GM23248 (cell line): ENCODE measurements at regions not wholly inside any gene's neighbourhood (a gene's known extent, or its start where the extent isn't known, plus 50 kb on each side); places are given as distances from the start of the nearest gene placed in this dataset.

Experiments
- DNase-seq: peaks from one replicate; pipeline ENCODE4 v3.0.0-alpha.2; 2015
- H2AFZ ChIP-seq: fragments of 200-600 bp; sonication (generic); 2 replicates; pipeline ENCODE4 v1.6.1; 2016; ENCODE audit warnings: antibody characterized with exemption
- H3F3A ChIP-seq: fragments of 200-600 bp; sonication (generic); 2 replicates; pipeline ENCODE4 v1.6.1; 2016; ENCODE audit warnings: mild to moderate bottlenecking, antibody characterized with exemption, mixed run types; ENCODE audit not compliant: insufficient read depth
- H3K27ac ChIP-seq: fragments of 200-600 bp; sonication (generic); 2 replicates; pipeline ENCODE4 v1.5.1; 2016; ENCODE audit warnings: mild to moderate bottlenecking
- H3K27me3 ChIP-seq: fragments of 200-600 bp; sonication (generic); replicated peaks from 2 replicates; pipeline ENCODE4 v1.6.1; 2016; ENCODE audit warnings: mild to moderate bottlenecking; ENCODE audit not compliant: insufficient read depth
- H3K36me3 ChIP-seq: fragments of 200-600 bp; sonication (generic); 2 replicates; pipeline ENCODE4 v1.6.1; 2016; ENCODE audit warnings: low read depth, mild to moderate bottlenecking
- H3K4me1 ChIP-seq: fragments of 200-600 bp; sonication (generic); 2 replicates; pipeline ENCODE4 v1.6.1; 2016; ENCODE audit warnings: mild to moderate bottlenecking; ENCODE audit not compliant: insufficient read depth
- H3K4me2 ChIP-seq: fragments of 200-600 bp; sonication (generic); one replicate; pipeline ENCODE4 v1.6.1; 2016; ENCODE audit warnings: mild to moderate bottlenecking; ENCODE audit not compliant: unreplicated experiment
- H3K4me3 ChIP-seq: fragments of 200-600 bp; sonication (generic); 2 replicates; pipeline ENCODE4 v1.5.1; 2016; ENCODE audit warnings: mild to moderate bottlenecking
- H3K79me2 ChIP-seq: fragments of 200-600 bp; sonication (generic); 2 replicates; pipeline ENCODE4 v1.6.1; 2016; ENCODE audit warnings: mild to moderate bottlenecking; ENCODE audit not compliant: insufficient read depth
- H3K9ac ChIP-seq: fragments of 200-600 bp; sonication (generic); 2 replicates; pipeline ENCODE4 v1.6.1; 2016; ENCODE audit warnings: mild to moderate bottlenecking
- H3K9me2 ChIP-seq: fragments of 200-600 bp; sonication (generic); 2 replicates; pipeline ENCODE4 v1.6.1; 2016; ENCODE audit warnings: mixed run types, mild to moderate bottlenecking, moderate library complexity; ENCODE audit not compliant: insufficient read depth
- H3K9me3 ChIP-seq: fragments of 200-600 bp; sonication (generic); one replicate; pipeline ENCODE4 v1.6.1; 2017; ENCODE audit warnings: low read depth
- H4K20me1 ChIP-seq: fragments of 200-600 bp; sonication (generic); 2 replicates; pipeline ENCODE4 v1.6.0; 2016; ENCODE audit not compliant: insufficient read depth
- EZH2 ChIP-seq: fragments of 200-600 bp; sonication (generic); IDR thresholded peaks from 2 replicates; pipeline ENCODE4 v1.6.1; 2018; ENCODE audit warnings: antibody characterized with exemption, mild to moderate bottlenecking; ENCODE audit not compliant: insufficient read depth, poor library complexity, severe bottlenecking
- EZH2phosphoT487 ChIP-seq: fragments of 200-600 bp; sonication (generic); IDR thresholded peaks from 2 replicates; pipeline ENCODE4 v1.6.1; 2018; ENCODE audit warnings: antibody characterized with exemption, moderate library complexity, mild to moderate bottlenecking, low read depth; ENCODE audit not compliant: insufficient read depth
- WGBS, 2 experiments: methylation state at CpG; one replicate each; pipeline ENCODE4 v1.1.6; 2015 to 2017; ENCODE audit warnings: low lambda C conversion rate in 2 of 2, low coverage in 1 of 2; ENCODE audit errors: missing lambda C conversion rate in 2 of 2; 5-methylcytosine and 5-hydroxymethylcytosine counted together
- in situ Hi-C: fragments of 300-500 bp; cut with MboI; formaldehyde crosslinking; loops from 2 replicates; pipeline ENCODE4 v1.15.0; 2020

- Histone ChIP-seq H3K9ac (no peak overlapping the region), H3F3A (no peaks in the 10 kb centered on the region), H3K27me3 (peaks cover 18% of the 10 kb centered on the region; the same call in 1 of the 2 replicates), H3K4me3 (no peak overlapping the region), H3K9me2 (no peaks in the 10 kb centered on the region), H3K36me3 (no peaks in the 10 kb centered on the region), H3K79me2 (no peaks in the 10 kb centered on the region), H3K4me2 (no peak overlapping the region), H3K27ac (no peak overlapping the region), H3K9me3 (no peaks in the 10 kb centered on the region), H2AFZ (no peak overlapping the region), H4K20me1 (no peaks in the 10 kb centered on the region), H3K4me1 (no peaks in the 10 kb centered on the region)
- TF ChIP-seq EZH2 (no peak), EZH2phosphoT487 (no peak)
- 2 to 3% methylated on average over 3 of the region's 3 CpGs for WGBS, 2 experiments
- no peak for DNase-seq
- in situ Hi-C loops: no loop called here
These were observed 129.0 kb downstream of the HERPUD2 start for GRCh38 chr7:35565927-35566326.

- Histone ChIP-seq H3K9me3 (no peaks in the 10 kb centered on the region), H3F3A (no peaks in the 10 kb centered on the region), H3K79me2 (no peaks in the 10 kb centered on the region), H3K4me3 (no peak overlapping the region), H3K4me2 (no peak overlapping the region), H3K9ac (no peak overlapping the region), H3K4me1 (no peaks in the 10 kb centered on the region), H3K36me3 (no peaks in the 10 kb centered on the region), H3K27ac (no peak overlapping the region), H3K9me2 (no peaks in the 10 kb centered on the region), H3K27me3 (peaks cover 15% of the 10 kb centered on the region), H2AFZ (no peak overlapping the region), H4K20me1 (no peaks in the 10 kb centered on the region)
- DNase-seq: no peak
- TF ChIP-seq EZH2: no peak
- TF ChIP-seq EZH2phosphoT487: no peak
- in situ Hi-C loops: no loop called here
- 51 to 58% methylated on average over 3 to 4 of the region's 4 CpGs for WGBS, 2 experiments
These were observed 136.1 kb downstream of the HERPUD2 start for GRCh38 chr7:35558841-35559240.

- DNase-seq: no peak
- Histone ChIP-seq H2AFZ (no peak overlapping the region), H3K9me2 (no peaks in the 10 kb centered on the region), H3K4me3 (no peak overlapping the region), H3K27ac (no peak overlapping the region), H3K36me3 (no peaks in the 10 kb centered on the region), H3K27me3 (peaks cover 8% of the 10 kb centered on the region), H3F3A (no peaks in the 10 kb centered on the region), H3K4me2 (no peak overlapping the region), H3K79me2 (no peaks in the 10 kb centered on the region), H3K9ac (no peak overlapping the region), H3K9me3 (no peaks in the 10 kb centered on the region), H3K4me1 (no peaks in the 10 kb centered on the region), H4K20me1 (no peaks in the 10 kb centered on the region)
- in situ Hi-C loops: no loop called here
- TF ChIP-seq EZH2 (no peak), EZH2phosphoT487 (no peak)
- WGBS, 2 experiments: 29 to 30% methylated on average over 8 of the region's 8 CpGs
These were observed 138.1 kb downstream of the HERPUD2 start for GRCh38 chr7:35556515-35557471.

GRCh38 chr7:35555934-35556333 is 139.0 kb downstream of the HERPUD2 start:
- in situ Hi-C loops: no loop called here
- no peaks in the 10 kb centered on the region for H3K9me3 ChIP-seq
- H3F3A ChIP-seq: no peaks in the 10 kb centered on the region
- H4K20me1 ChIP-seq: no peaks in the 10 kb centered on the region
- TF ChIP-seq EZH2phosphoT487 (no peak), EZH2 (no peak)
- no peaks in the 10 kb centered on the region for H3K79me2 ChIP-seq
- H3K9ac ChIP-seq: no peak overlapping the region
- no peaks in the 10 kb centered on the region for H3K9me2 ChIP-seq
- no peak overlapping the region for H3K4me2 ChIP-seq
- peak; percentile 6 for DNase-seq
- no peak overlapping the region for H3K4me3 ChIP-seq
- H3K27me3 ChIP-seq: peaks cover 8% of the 10 kb centered on the region
- 37 to 44% methylated on average over 4 of the region's 4 CpGs for WGBS, 2 experiments
- H3K36me3 ChIP-seq: no peaks in the 10 kb centered on the region
- no peaks in the 10 kb centered on the region for H3K4me1 ChIP-seq
- H2AFZ ChIP-seq: no peak overlapping the region
- H3K27ac ChIP-seq: no peak overlapping the region
